Upper lobe of left lung (tissue), 6 donors: ENCODE measurements at regions not wholly inside any gene's neighbourhood (a gene's known extent, or its start where the extent isn't known, plus 50 kb on each side); places are given as distances from the start of the nearest gene placed in this dataset.

Experiments used
- ATAC-seq, 2 donors: fragments of 200-7000 bp; cut with Tn5 transposase; one replicate each; pipeline ENCODE4 v1.9.1; 2022; ENCODE audit warnings: mild to moderate bottlenecking in 2 of 2, moderate library complexity in 2 of 2; ENCODE audit not compliant: low FRiP score in 2 of 2
- DNase-seq, 2 donors: peaks; one replicate each; pipeline ENCODE4 v3.0.0-alpha.2; 2019 to 2020
- H3K27ac ChIP-seq, 4 donors: fragments of 200-600 bp; sonication (generic); one replicate each; pipeline ENCODE4 v1.5.1; 2016 to 2019
- H3K27me3 ChIP-seq, 4 donors: fragments of 200-600 bp; sonication (generic); one replicate each; pipeline ENCODE4 v1.5.1; 2017 to 2019
- H3K36me3 ChIP-seq, 4 donors: fragments of 200-600 bp; sonication (generic); one replicate each; pipeline ENCODE4 v1.5.1; 2016 to 2019
- H3K4me1 ChIP-seq, 4 donors: fragments of 200-600 bp; sonication (generic); one replicate each; pipeline ENCODE4 v1.5.1; 2018 to 2019
- H3K4me3 ChIP-seq, 4 donors: fragments of 200-600 bp; sonication (generic); one replicate each; pipeline ENCODE4 v1.5.1; 2017 to 2019; ENCODE audit warnings: mild to moderate bottlenecking in 2 of 4, moderate library complexity in 1 of 4
- H3K9me3 ChIP-seq, 4 donors: fragments of 200-600 bp; sonication (generic); one replicate each; pipeline ENCODE4 v1.5.1; 2018 to 2019
- CTCF ChIP-seq, 6 experiments: fragments of 450-650 bp in 4 of 6; fragments of 200-600 bp in 2 of 6; sonication (generic) in 2 of 6; IDR thresholded peaks; one replicate each; pipeline ENCODE4 v1.5.1; 2016 to 2019; ENCODE audit warnings: antibody characterized with exemption in 6 of 6
- EP300 ChIP-seq, 4 donors: sonication (generic); formaldehyde crosslinking; IDR thresholded peaks; one replicate each; pipeline ENCODE4 v1.5.1; 2017; ENCODE audit warnings: antibody characterized with exemption in 4 of 4, control low read depth in 2 of 4
- POLR2A ChIP-seq, 4 donors: fragments of 450-650 bp; IDR thresholded peaks; one replicate each; pipeline ENCODE4 v1.5.1; 2016 to 2017; ENCODE audit warnings: antibody characterized with exemption in 4 of 4, mild to moderate bottlenecking in 2 of 4
- POLR2AphosphoS5 ChIP-seq, 2 donors: sonication (generic); formaldehyde crosslinking; IDR thresholded peaks; one replicate each; pipeline ENCODE4 v1.5.1; 2017; ENCODE audit warnings: antibody characterized with exemption in 2 of 2
- WGBS, 2 donors: methylation state at CpG; one replicate each; pipeline ENCODE4 v1.1.5; 2017 to 2018; 5-methylcytosine and 5-hydroxymethylcytosine counted together
- donor health status: DM: no; HTN: no; CAD: no; lungs with moderate emphysema.
- donor health status: DM: no; HTN: yes; CAD: no; lungs with severe emphysema.

- no peaks in the 10 kb centered on the region for H3K9me3 ChIP-seq
- H3K27ac ChIP-seq = no peak overlapping the region
- WGBS, 2 donors = 64 to 67% methylated on average over 6 of the region's 6 CpGs
- DNase-seq (no peak), ATAC-seq (peak in 1 of 2 donors; percentile 29)
- H3K27me3 ChIP-seq = no peaks in the 10 kb centered on the region
- TF ChIP-seq EP300 (IDR thresholded peaks at IDR 0.05) (no peak), POLR2AphosphoS5 (IDR thresholded peaks at IDR 0.05) (no peak), CTCF (IDR thresholded peaks at IDR 0.05) (no peak), POLR2A (IDR thresholded peaks at IDR 0.05) (no peak)
- H3K4me3 ChIP-seq = no peak overlapping the region
- H3K4me1 ChIP-seq = no peaks in the 10 kb centered on the region
- H3K36me3 ChIP-seq = no peaks in the 10 kb centered on the region
These were observed 292.5 kb upstream of the SEMA3C start for GRCh38 chr7:81211204-81211933.

GRCh38 chr7:81210137-81211064, 291.6 kb upstream of the SEMA3C start:
- WGBS, 2 donors = 75 to 86% methylated on average over 2 of the region's 2 CpGs
- Histone ChIP-seq H3K36me3 (no peaks in the 10 kb centered on the region), H3K4me3 (no peak overlapping the region), H3K27ac (no peak overlapping the region), H3K27me3 (no peaks in the 10 kb centered on the region), H3K4me1 (no peaks in the 10 kb centered on the region), H3K9me3 (no peaks in the 10 kb centered on the region)
- DNase-seq = no peak
- TF ChIP-seq EP300 (IDR thresholded peaks at IDR 0.05) (no peak), POLR2A (IDR thresholded peaks at IDR 0.05) (no peak), POLR2AphosphoS5 (IDR thresholded peaks at IDR 0.05) (no peak)
- ATAC-seq = peak in 1 of 2 donors; percentile 80

- ATAC-seq = no peak
- no peak for DNase-seq
- Histone ChIP-seq H3K27ac (no peak overlapping the region), H3K9me3 (no peaks in the 10 kb centered on the region), H3K27me3 (no peaks in the 10 kb centered on the region), H3K4me1 (no peaks in the 10 kb centered on the region), H3K36me3 (no peaks in the 10 kb centered on the region), H3K4me3 (no peak overlapping the region)
- WGBS, 2 donors = 75 to 83% methylated on average over 2 of the region's 2 CpGs
- TF ChIP-seq POLR2AphosphoS5 (IDR thresholded peaks at IDR 0.05) (no peak), CTCF (IDR thresholded peaks at IDR 0.05) (no peak), POLR2A (IDR thresholded peaks at IDR 0.05) (no peak), EP300 (IDR thresholded peaks at IDR 0.05) (no peak)
These were observed 290.2 kb upstream of the SEMA3C start for GRCh38 chr7:81209059-81209458.

- no peak overlapping the region for H3K4me3 ChIP-seq
- DNase-seq = no peak
- 82 to 92% methylated on average over 5 of the region's 5 CpGs for WGBS, 2 donors
- H3K27me3 ChIP-seq = no peaks in the 10 kb centered on the region
- no peak overlapping the region for H3K27ac ChIP-seq
- no peak for ATAC-seq
- H3K36me3 ChIP-seq = no peaks in the 10 kb centered on the region
- TF ChIP-seq CTCF (IDR thresholded peaks at IDR 0.05) = no peak
- TF ChIP-seq POLR2AphosphoS5 (IDR thresholded peaks at IDR 0.05) = no peak
- TF ChIP-seq POLR2A (IDR thresholded peaks at IDR 0.05) = no peak
- no peak for TF ChIP-seq EP300 (IDR thresholded peaks at IDR 0.05)
- H3K9me3 ChIP-seq = no peaks in the 10 kb centered on the region
- no peaks in the 10 kb centered on the region for H3K4me1 ChIP-seq
These were observed 288.9 kb upstream of the SEMA3C start for GRCh38 chr7:81207801-81208200.

GRCh38 chr7:81206667-81207360, 288.0 kb upstream of the SEMA3C start:
- ATAC-seq (no peak), DNase-seq (no peak)
- Histone ChIP-seq H3K36me3 (no peaks in the 10 kb centered on the region), H3K27ac (no peak overlapping the region), H3K4me3 (no peak overlapping the region), H3K27me3 (no peaks in the 10 kb centered on the region), H3K4me1 (no peaks in the 10 kb centered on the region), H3K9me3 (no peaks in the 10 kb centered on the region)
- WGBS, 2 donors = 77 to 79% methylated on average over 2 of the region's 2 CpGs
- TF ChIP-seq POLR2AphosphoS5 (IDR thresholded peaks at IDR 0.05) (no peak), POLR2A (IDR thresholded peaks at IDR 0.05) (no peak), CTCF (IDR thresholded peaks at IDR 0.05) (no peak), EP300 (IDR thresholded peaks at IDR 0.05) (no peak)
